Smooth muscle cell (in vitro differentiated cells): ENCODE measurements at regions not wholly inside any gene's neighbourhood (a gene's known extent, or its start where the extent isn't known, plus 50 kb on each side); places are given as distances from the start of the nearest gene placed in this dataset.

Experiments used
- DNase-seq: peaks from one replicate; lab custom pipeline; 2025; ENCODE audit not compliant: unreplicated experiment; lab: John Stamatoyannopoulos, UW
- H2AFZ ChIP-seq: fragments of 200-600 bp; sonication (generic); 2 replicates; pipeline ENCODE4 v1.6.0; 2016; ENCODE audit warnings: antibody characterized with exemption, low read depth, mild to moderate bottlenecking
- H3F3A ChIP-seq: fragments of 200-600 bp; sonication (generic); 2 replicates; pipeline ENCODE4 v1.6.0; 2017; ENCODE audit warnings: antibody characterized with exemption, low read depth
- H3K27ac ChIP-seq: fragments of 200-600 bp; sonication (generic); 2 replicates; pipeline ENCODE4 v1.5.1; 2016; ENCODE audit warnings: low read depth, mild to moderate bottlenecking
- H3K27me3 ChIP-seq: fragments of 200-600 bp; sonication (generic); 2 replicates; pipeline ENCODE4 v1.6.1; 2016; ENCODE audit warnings: low read depth, mild to moderate bottlenecking
- H3K36me3 ChIP-seq: fragments of 200-600 bp; sonication (generic); 2 replicates; pipeline ENCODE4 v1.5.1; 2016; ENCODE audit warnings: low read depth
- H3K4me1 ChIP-seq: fragments of 200-600 bp; sonication (generic); 2 replicates; pipeline ENCODE4 v1.5.1; 2016; ENCODE audit warnings: low read depth
- H3K4me2 ChIP-seq: fragments of 200-600 bp; sonication (generic); 2 replicates; pipeline ENCODE4 v1.6.0; 2016; ENCODE audit warnings: mild to moderate bottlenecking
- H3K4me3 ChIP-seq: fragments of 200-600 bp; sonication (generic); 2 replicates; pipeline ENCODE4 v1.5.1; 2016; ENCODE audit warnings: mild to moderate bottlenecking
- H3K79me2 ChIP-seq: fragments of 200-600 bp; sonication (generic); 2 replicates; pipeline ENCODE4 v1.6.0; 2016; ENCODE audit warnings: low read depth, mild to moderate bottlenecking
- H3K9ac ChIP-seq: fragments of 200-600 bp; sonication (generic); 2 replicates; pipeline ENCODE4 v1.6.0; 2016; ENCODE audit warnings: low read depth
- H3K9me3 ChIP-seq: fragments of 200-600 bp; sonication (generic); replicated peaks from 2 replicates; pipeline ENCODE4 v1.5.1; 2016; ENCODE audit warnings: low read depth
- H4K20me1 ChIP-seq: fragments of 200-600 bp; sonication (generic); 2 replicates; pipeline ENCODE4 v1.6.0; 2016; ENCODE audit warnings: low read depth
- WGBS: methylation state at CpG from one replicate; pipeline ENCODE4 v1.1.7; 2016; ENCODE audit warnings: low lambda C conversion rate; 5-methylcytosine and 5-hydroxymethylcytosine counted together
- TF ChIP-seq, protein P1 (sequence below): fragments of 200-600 bp; sonication (generic); IDR thresholded peaks from 2 replicates; pipeline ENCODE4 v1.5.1; 2017; ENCODE audit warnings: borderline replicate concordance, mild to moderate bottlenecking, antibody characterized with exemption; ENCODE audit not compliant: insufficient read depth, poor library complexity, severe bottlenecking

DNA sequence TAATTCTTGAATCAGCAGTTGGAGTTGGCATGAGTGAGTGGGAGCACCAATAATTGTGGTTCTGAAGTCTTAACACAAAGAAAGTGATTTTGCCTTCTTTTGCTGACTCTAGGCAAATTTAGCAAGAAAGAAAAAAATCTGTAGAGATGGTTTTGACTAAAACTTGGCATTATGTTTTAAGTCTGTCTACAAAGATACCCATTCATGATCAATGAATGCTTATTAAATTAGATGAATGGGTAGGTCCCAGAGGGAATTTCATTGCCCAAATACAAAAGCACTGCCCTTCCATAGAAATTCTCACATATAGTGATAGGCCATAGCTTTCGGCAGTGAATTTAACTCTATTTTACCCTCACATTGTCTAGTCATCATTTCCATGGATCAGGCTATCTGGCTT is 428.6 kb upstream of the ADAMTSL1 start:
- H3K4me2 ChIP-seq, result no peak overlapping the region
- no peak for DNase-seq
- no peaks in the 10 kb centered on the region for H3F3A ChIP-seq
- no peak overlapping the region for H3K9ac ChIP-seq
- TF ChIP-seq, protein P1, sequence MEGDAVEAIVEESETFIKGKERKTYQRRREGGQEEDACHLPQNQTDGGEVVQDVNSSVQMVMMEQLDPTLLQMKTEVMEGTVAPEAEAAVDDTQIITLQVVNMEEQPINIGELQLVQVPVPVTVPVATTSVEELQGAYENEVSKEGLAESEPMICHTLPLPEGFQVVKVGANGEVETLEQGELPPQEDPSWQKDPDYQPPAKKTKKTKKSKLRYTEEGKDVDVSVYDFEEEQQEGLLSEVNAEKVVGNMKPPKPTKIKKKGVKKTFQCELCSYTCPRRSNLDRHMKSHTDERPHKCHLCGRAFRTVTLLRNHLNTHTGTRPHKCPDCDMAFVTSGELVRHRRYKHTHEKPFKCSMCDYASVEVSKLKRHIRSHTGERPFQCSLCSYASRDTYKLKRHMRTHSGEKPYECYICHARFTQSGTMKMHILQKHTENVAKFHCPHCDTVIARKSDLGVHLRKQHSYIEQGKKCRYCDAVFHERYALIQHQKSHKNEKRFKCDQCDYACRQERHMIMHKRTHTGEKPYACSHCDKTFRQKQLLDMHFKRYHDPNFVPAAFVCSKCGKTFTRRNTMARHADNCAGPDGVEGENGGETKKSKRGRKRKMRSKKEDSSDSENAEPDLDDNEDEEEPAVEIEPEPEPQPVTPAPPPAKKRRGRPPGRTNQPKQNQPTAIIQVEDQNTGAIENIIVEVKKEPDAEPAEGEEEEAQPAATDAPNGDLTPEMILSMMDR, result no peak
- H4K20me1 ChIP-seq, result no peaks in the 10 kb centered on the region
- H3K79me2 ChIP-seq, result no peaks in the 10 kb centered on the region
- 90% methylated on average over 1 of the region's 1 CpG for WGBS
- no peak overlapping the region for H3K4me3 ChIP-seq
- H3K27ac ChIP-seq, result no peak overlapping the region
- no peaks in the 10 kb centered on the region for H3K36me3 ChIP-seq
- H2AFZ ChIP-seq, result no peak overlapping the region
- H3K27me3 ChIP-seq, result peaks cover 9% of the 10 kb centered on the region
- no peaks in the 10 kb centered on the region for H3K9me3 ChIP-seq
- no peaks in the 10 kb centered on the region for H3K4me1 ChIP-seq

DNA sequence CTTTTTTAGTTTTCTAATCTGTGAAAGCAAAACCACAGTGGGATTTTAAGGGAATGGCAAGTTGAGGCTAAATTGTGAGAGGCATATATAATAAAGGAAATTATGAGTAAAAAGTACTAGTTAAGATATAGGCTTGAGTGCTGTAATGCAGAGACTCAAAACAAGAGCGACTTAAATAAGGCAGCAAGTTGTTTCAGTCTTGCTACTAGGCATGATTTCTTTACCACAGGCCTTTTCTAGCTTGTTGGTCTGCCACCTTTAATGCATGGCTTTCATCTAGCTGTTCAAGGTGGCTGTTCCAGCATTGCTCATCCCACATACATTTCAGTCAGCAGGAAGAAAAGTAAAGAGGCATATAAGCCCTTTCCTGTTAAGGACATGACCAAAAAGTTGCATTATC is 427.9 kb upstream of the ADAMTSL1 start:
- Histone ChIP-seq H3F3A (no peaks in the 10 kb centered on the region), H3K4me2 (no peak overlapping the region), H3K36me3 (no peaks in the 10 kb centered on the region), H3K9ac (no peak overlapping the region), H3K79me2 (no peaks in the 10 kb centered on the region), H3K27ac (no peak overlapping the region), H4K20me1 (no peaks in the 10 kb centered on the region), H3K27me3 (peaks cover 4% of the 10 kb centered on the region), H2AFZ (no peak overlapping the region), H3K4me1 (no peaks in the 10 kb centered on the region), H3K4me3 (no peak overlapping the region), H3K9me3 (no peaks in the 10 kb centered on the region)
- WGBS, result 81% methylated on average over 1 of the region's 1 CpG
- TF ChIP-seq, protein P1, result no peak
- no peak for DNase-seq

DNA sequence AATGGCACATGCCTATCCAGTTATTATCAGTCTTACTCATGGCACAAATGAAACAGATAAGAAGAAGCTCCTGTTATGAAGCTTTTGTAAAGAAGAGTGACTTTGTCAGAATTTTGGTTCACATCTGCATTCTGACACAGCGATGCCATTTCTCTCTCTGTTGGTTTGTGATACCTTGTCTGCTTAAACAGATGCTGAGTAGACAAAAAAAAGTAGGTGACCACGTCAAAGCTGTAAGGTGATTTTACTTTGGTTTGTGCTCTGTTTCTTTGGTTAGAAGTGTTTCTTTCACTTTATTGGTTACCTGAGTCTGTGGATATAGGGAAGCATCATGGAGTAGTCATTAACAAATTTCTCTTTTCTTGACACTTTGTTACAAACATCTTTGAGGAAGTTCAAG is 422.3 kb upstream of the ADAMTSL1 start:
- Histone ChIP-seq H3K27ac (no peak overlapping the region), H3K4me3 (no peak overlapping the region), H3K9ac (no peak overlapping the region), H4K20me1 (no peaks in the 10 kb centered on the region), H3F3A (no peaks in the 10 kb centered on the region), H3K9me3 (no peaks in the 10 kb centered on the region), H3K79me2 (no peaks in the 10 kb centered on the region), H3K36me3 (no peaks in the 10 kb centered on the region), H2AFZ (no peak overlapping the region), H3K4me2 (no peak overlapping the region), H3K27me3 (peaks cover 4% of the 10 kb centered on the region), H3K4me1 (no peaks in the 10 kb centered on the region)
- TF ChIP-seq, protein P1, result no peak
- no peak for DNase-seq
- WGBS, result 92% methylated on average over 2 of the region's 2 CpGs

DNA sequence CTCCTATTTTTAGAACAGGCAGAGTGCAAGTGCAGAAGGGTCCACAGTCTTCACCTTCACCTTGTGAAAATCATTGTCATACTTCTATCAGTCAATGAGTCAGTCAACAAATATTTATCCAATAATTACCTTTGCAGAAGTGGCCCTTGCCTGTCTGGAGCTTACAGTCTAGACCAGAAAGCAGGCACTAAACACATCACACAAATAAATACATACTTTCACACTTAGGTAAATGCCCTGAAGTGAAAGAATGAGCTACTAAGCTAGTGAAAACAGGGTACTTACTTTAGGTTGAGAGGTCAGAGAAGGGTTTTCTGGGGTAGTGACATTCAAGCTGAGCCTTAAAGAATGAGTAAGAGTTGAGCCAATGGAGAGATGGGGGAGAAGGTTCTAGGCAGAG is 421.9 kb upstream of the ADAMTSL1 start:
- Histone ChIP-seq H3K79me2 (no peaks in the 10 kb centered on the region), H3K4me1 (no peaks in the 10 kb centered on the region), H3K9ac (no peak overlapping the region), H3K9me3 (no peaks in the 10 kb centered on the region), H4K20me1 (no peaks in the 10 kb centered on the region), H3F3A (no peaks in the 10 kb centered on the region), H3K4me2 (no peak overlapping the region), H2AFZ (no peak overlapping the region), H3K27ac (no peak overlapping the region), H3K4me3 (no peak overlapping the region), H3K27me3 (peaks cover 8% of the 10 kb centered on the region), H3K36me3 (no peaks in the 10 kb centered on the region)
- TF ChIP-seq, protein P1, result no peak
- DNase-seq, result no peak
